GM12864 (cell line): ENCODE measurements at regions not wholly inside any gene's neighbourhood (a gene's known extent, or its start where the extent isn't known, plus 50 kb on each side); places are given as distances from the start of the nearest gene placed in this dataset.

Experiments used
- DNase-seq: peaks from one replicate; pipeline ENCODE4 v3.0.0-alpha.2; 2011; ENCODE audit warnings: low read depth
- H3K4me3 ChIP-seq: 2 replicates; pipeline ENCODE4 v1.5.1; 2011; ENCODE audit warnings: mild to moderate bottlenecking, low read depth, low read length, control low read depth
- CTCF ChIP-seq: IDR thresholded peaks from 2 replicates; pipeline ENCODE4 v1.5.1; 2011; ENCODE audit warnings: low read depth, mild to moderate bottlenecking, moderate library complexity, low read length, control low read depth, inconsistent platforms; ENCODE audit errors: missing control alignments

GRCh38 chr1:229203030-229203751, 67.7 kb upstream of the RAB4A start:
- no peak for TF ChIP-seq CTCF
- DNase-seq, result peak; percentile 40
- H3K4me3 ChIP-seq, result no peak overlapping the region

- DNase-seq, result no peak
- TF ChIP-seq CTCF, result no peak
- H3K4me3 ChIP-seq, result no peak overlapping the region
These were observed 66.8 kb upstream of the RAB4A start for GRCh38 chr1:229203991-229204632.

DNA sequence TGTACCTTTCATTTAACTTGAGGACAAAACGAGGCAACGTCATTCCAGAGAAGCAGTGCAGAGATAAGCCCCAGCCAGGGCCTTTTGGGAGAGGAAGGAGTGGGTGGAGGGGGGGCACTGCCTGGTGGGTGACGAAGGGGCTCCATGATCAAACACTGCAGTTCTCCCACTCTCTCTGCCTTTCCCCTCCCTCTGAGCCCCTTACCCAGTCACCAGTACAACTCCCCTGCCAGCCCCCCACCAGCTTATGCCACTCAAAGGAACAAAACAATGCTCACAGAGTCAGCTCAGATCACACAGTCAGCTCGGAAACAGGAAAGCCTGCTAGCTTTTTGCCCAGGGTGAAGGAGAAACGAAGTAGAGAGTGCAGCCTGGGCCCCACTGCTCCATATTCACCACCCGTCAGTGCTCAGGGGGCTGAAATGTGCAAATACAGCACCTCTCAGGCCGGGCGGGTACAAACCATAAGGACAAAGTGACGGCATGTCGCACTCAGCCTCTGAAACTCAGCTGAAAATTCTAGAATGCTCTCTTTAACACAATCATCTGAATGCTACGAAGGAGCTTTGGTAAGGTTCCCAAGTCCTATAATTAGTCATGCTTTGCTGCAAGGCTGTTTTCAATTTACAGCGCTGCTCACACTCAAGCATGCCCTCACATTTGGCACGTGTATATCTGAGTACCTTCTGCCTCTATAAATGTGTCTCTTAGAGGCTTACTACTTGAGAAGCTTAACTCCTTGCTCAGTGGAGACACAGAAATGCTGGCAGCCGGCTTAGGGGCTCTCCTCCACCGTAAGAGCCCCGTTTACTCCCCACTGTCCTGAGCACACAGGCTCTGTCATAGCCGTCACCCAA, 65.8 kb upstream of the RAB4A start:
- H3K4me3 ChIP-seq, result no peak overlapping the region
- no peak for DNase-seq
- TF ChIP-seq CTCF, result no peak

DNA sequence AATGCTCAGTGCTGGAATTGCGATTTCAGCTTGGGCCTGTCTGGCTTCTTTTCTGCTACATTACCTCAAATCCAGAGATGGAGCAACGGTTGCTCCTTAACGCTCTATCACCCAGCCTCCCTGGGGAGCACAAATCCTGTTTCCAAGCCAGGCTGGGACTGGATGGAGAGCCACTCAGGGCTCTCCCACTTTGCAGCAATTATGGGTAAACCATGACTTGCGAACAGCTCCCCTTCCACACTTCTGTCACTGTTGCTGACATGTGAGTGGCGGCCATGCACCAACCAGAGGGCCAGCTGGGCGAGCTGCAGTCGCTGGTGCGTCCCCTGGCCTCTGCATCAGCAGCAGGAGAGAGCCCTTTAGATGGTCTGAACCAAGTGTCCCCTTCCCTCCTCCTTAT, 65.1 kb upstream of the RAB4A start:
- no peak for TF ChIP-seq CTCF
- no peak for DNase-seq

DNA sequence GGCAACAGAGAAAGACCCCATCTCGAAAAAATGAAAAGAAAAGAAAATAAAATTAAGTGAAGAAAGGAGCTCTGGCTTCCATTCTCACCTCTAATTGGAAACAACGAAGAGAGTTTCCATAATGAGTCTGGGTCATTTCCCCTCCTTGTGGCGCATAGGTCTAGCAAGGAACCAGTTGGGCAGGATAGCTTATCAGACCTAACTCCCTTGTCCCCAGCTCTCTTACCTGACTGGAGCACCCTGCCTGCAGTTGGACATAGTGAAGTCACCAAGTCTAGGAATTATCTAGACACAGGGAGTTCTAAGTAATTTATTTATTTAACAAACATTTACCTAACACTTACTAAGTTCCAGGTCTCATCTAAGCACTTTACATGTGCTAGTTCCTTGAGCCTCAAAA, 63.0 kb upstream of the RAB4A start:
- no peak for DNase-seq
- no peak overlapping the region for H3K4me3 ChIP-seq
- TF ChIP-seq CTCF, result no peak

More for the DNA sequence above, 65.1 kb upstream of the RAB4A start:
- H3K4me3 ChIP-seq, result no peak overlapping the region

GRCh38 chr1:229208481-229208880, 62.4 kb upstream of the RAB4A start:
- no peak for TF ChIP-seq CTCF
- DNase-seq, result no peak
- H3K4me3 ChIP-seq, result no peak overlapping the region
